ENCODE measurements at regions not wholly inside any gene's neighbourhood (a gene's known extent, or its start where the extent isn't known, plus 50 kb on each side); places are given as distances from the start of the nearest gene placed in this dataset.

DNA sequence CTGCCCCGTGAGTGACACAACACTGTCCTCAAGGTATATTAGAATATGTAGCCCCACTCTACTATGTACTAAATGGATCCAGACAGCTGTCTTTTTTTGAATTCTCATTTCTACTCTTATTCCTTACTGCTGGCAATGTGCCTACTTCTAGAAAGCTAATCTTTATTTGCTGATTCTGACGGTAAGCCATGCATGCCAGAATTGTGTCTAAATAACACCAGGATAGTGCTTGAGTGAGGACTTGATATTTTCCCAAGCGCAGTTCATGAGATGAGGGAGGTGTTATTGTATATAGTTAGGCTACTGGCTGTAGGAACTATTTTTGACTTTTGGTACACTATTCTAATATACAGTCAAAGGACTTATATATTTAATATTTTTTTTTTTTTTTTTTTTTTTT lies 316.2 kb upstream of the NAV3 start:
- TF ChIP-seq EZH2 (IDR thresholded peaks at IDR 0.05; ENCODE audit: borderline replicate concordance, insufficient read depth, low read depth, low read length, poor library complexity, severe bottlenecking) = no peak
- TF ChIP-seq, protein P1, sequence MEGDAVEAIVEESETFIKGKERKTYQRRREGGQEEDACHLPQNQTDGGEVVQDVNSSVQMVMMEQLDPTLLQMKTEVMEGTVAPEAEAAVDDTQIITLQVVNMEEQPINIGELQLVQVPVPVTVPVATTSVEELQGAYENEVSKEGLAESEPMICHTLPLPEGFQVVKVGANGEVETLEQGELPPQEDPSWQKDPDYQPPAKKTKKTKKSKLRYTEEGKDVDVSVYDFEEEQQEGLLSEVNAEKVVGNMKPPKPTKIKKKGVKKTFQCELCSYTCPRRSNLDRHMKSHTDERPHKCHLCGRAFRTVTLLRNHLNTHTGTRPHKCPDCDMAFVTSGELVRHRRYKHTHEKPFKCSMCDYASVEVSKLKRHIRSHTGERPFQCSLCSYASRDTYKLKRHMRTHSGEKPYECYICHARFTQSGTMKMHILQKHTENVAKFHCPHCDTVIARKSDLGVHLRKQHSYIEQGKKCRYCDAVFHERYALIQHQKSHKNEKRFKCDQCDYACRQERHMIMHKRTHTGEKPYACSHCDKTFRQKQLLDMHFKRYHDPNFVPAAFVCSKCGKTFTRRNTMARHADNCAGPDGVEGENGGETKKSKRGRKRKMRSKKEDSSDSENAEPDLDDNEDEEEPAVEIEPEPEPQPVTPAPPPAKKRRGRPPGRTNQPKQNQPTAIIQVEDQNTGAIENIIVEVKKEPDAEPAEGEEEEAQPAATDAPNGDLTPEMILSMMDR (IDR thresholded peaks at IDR 0.05) = no peak
